IMR-90 (cell line): ENCODE measurements at regions not wholly inside any gene's neighbourhood (a gene's known extent, or its start where the extent isn't known, plus 50 kb on each side); places are given as distances from the start of the nearest gene placed in this dataset.

ENCODE experiments used
- ATAC-seq: fragments of 200-7000 bp; cut with Tn5 transposase; 2 replicates; pipeline ENCODE4 v1.9.1; 2020; ENCODE audit warnings: low read depth, mild to moderate bottlenecking, moderate library complexity
- BruUV-seq: library from RNA; stranded (reverse); fragments of 400-500 nt; replicated peaks from 2 replicates; lab custom pipeline; 2021; lab: Mats Ljungman, UMichigan
- CTCF ChIA-PET: fragments of 300-600 bp; formaldehyde crosslinking; extraction: SDS; loops from one replicate; lab custom pipeline; 2021; ENCODE audit warnings: antibody characterized with exemption; lab: Yijun Ruan, JAX
- POLR2A ChIA-PET: fragments of 300-600 bp; sonication (Branson Sonifier 250); formaldehyde crosslinking; loops from one replicate; lab custom pipeline; 2022; ENCODE audit warnings: antibody characterized with exemption; ENCODE audit not compliant: unreplicated experiment; lab: Charles Lee
- DNase-seq: peaks from one replicate; pipeline ENCODE4 v3.0.0; 2013
- H2AFZ ChIP-seq: replicated peaks from 2 replicates; pipeline ENCODE3; 2013; ENCODE audit warnings: low read length, mild to moderate bottlenecking; ENCODE audit not compliant: poor library complexity
- H2AK5ac ChIP-seq: 2 replicates; pipeline ENCODE4 v1.6.1; 2013; ENCODE audit warnings: low read depth, low read length, inconsistent platforms
- H2AK9ac ChIP-seq: replicated peaks from 2 replicates; pipeline ENCODE3; 2013; ENCODE audit warnings: mild to moderate bottlenecking, low read depth, low read length, moderate library complexity; ENCODE audit not compliant: poor library complexity
- H2BK120ac ChIP-seq: 2 replicates; pipeline ENCODE4 v1.6.1; 2013; ENCODE audit warnings: low read depth, low read length, inconsistent platforms
- H2BK15ac ChIP-seq: 3 replicates; pipeline ENCODE4 v1.6.1; 2013; ENCODE audit warnings: low read depth, low read length, inconsistent platforms
- H2BK20ac ChIP-seq: 2 replicates; pipeline ENCODE4 v1.6.1; 2013; ENCODE audit warnings: low read depth, mild to moderate bottlenecking, inconsistent platforms, low read length, moderate library complexity
- H2BK5ac ChIP-seq: 2 replicates; pipeline ENCODE4 v1.6.1; 2013; ENCODE audit warnings: mild to moderate bottlenecking, low read depth, low read length, inconsistent platforms; ENCODE audit not compliant: poor library complexity, severe bottlenecking
- H3K14ac ChIP-seq: replicated peaks from 2 replicates; pipeline ENCODE4 v1.6.1; 2013; ENCODE audit warnings: low read depth, low read length, inconsistent platforms
- H3K18ac ChIP-seq: 2 replicates; pipeline ENCODE4 v1.6.1; 2013; ENCODE audit warnings: low read depth, low read length, control low read depth
- H3K23ac ChIP-seq: 2 replicates; pipeline ENCODE4 v1.6.1; 2013; ENCODE audit warnings: low read depth, low read length, inconsistent platforms
- H3K27ac ChIP-seq: 2 replicates; pipeline ENCODE4 v1.5.1; 2013; ENCODE audit warnings: mild to moderate bottlenecking, control low read depth, low read length; ENCODE audit not compliant: insufficient read depth
- H3K27me3 ChIP-seq: 2 replicates; pipeline ENCODE4 v1.6.1; 2013; ENCODE audit warnings: low read length; ENCODE audit not compliant: control insufficient read depth, insufficient read depth
- H3K36me3 ChIP-seq: 2 replicates; pipeline ENCODE4 v1.6.1; 2013; ENCODE audit warnings: low read length, mixed read lengths; ENCODE audit not compliant: control insufficient read depth, insufficient read depth
- H3K4ac ChIP-seq: 2 replicates; pipeline ENCODE4 v1.6.1; 2013; ENCODE audit warnings: low read depth, low read length, inconsistent platforms
- H3K4me1 ChIP-seq: 2 replicates; pipeline ENCODE4 v1.6.1; 2013; ENCODE audit warnings: low read length, mixed read lengths; ENCODE audit not compliant: control insufficient read depth, insufficient read depth
- H3K4me2 ChIP-seq: 2 replicates; pipeline ENCODE4 v1.6.1; 2013; ENCODE audit warnings: low read depth, mild to moderate bottlenecking, control low read depth, low read length, moderate library complexity
- H3K4me3 ChIP-seq: 2 replicates; pipeline ENCODE4 v1.5.1; 2013; ENCODE audit warnings: low read depth, mild to moderate bottlenecking, control low read depth, low read length, moderate library complexity; ENCODE audit not compliant: insufficient read depth
- H3K56ac ChIP-seq: 2 replicates; pipeline ENCODE4 v1.6.1; 2013; ENCODE audit warnings: low read length, inconsistent platforms; ENCODE audit not compliant: insufficient read depth; ENCODE audit errors: extremely low read depth
- H3K79me1 ChIP-seq, 2 experiments: 2 replicates each; pipeline ENCODE4 v1.6.1; 2013; ENCODE audit warnings: low read length in 2 of 2, inconsistent platforms in 1 of 2, low read depth in 1 of 2
- H3K9ac ChIP-seq: 2 replicates; pipeline ENCODE4 v1.6.1; 2013; ENCODE audit warnings: low read depth, low read length, control low read depth
- H3K9me1 ChIP-seq: 2 replicates; pipeline ENCODE4 v1.6.1; 2013; ENCODE audit warnings: low read length, inconsistent platforms; ENCODE audit not compliant: insufficient read depth
- H3K9me3 ChIP-seq: 2 replicates; pipeline ENCODE4 v1.6.1; 2013; ENCODE audit warnings: low read length; ENCODE audit not compliant: control insufficient read depth, insufficient read depth
- H4K20me1 ChIP-seq: 2 replicates; pipeline ENCODE4 v1.6.1; 2013; ENCODE audit warnings: low read length, inconsistent platforms; ENCODE audit not compliant: insufficient read depth
- H4K5ac ChIP-seq: 2 replicates; pipeline ENCODE4 v1.6.1; 2013; ENCODE audit warnings: mild to moderate bottlenecking, low read depth, low read length, control low read depth
- H4K8ac ChIP-seq, 2 experiments: 2 replicates each; pipeline ENCODE4 v1.6.1; 2013; ENCODE audit warnings: low read depth in 2 of 2, low read length in 2 of 2, control low read depth in 1 of 2, inconsistent platforms in 1 of 2
- H4K91ac ChIP-seq: 2 replicates; pipeline ENCODE4 v1.6.1; 2013; ENCODE audit warnings: low read depth, low read length, inconsistent platforms; ENCODE audit not compliant: insufficient read depth
- CHD1 ChIP-seq: IDR thresholded peaks from 2 replicates; pipeline ENCODE4 v1.6.1; 2012; ENCODE audit warnings: low read depth, low read length, improper control_type of control experiment
- CTCF ChIP-seq: conservative IDR thresholded peaks from 2 replicates; pipeline ENCODE4 v1.5.1; 2012; ENCODE audit warnings: mild to moderate bottlenecking, low read depth, low read length, improper control_type of control experiment
- SMC3 ChIP-seq: fragments of 150-350 bp; IDR thresholded peaks from 2 replicates; pipeline ENCODE4 v1.6.1; 2016; ENCODE audit warnings: low read depth, mild to moderate bottlenecking, antibody characterized with exemption, low read length, moderate library complexity
- WGBS, 2 experiments: methylation state at CpG; one replicate each; pipeline versions ENCODE4 v1.1.5 to v1.1.7; 2013; ENCODE audit warnings: missing lambda C conversion rate in 2 of 2; ENCODE audit not compliant: insufficient read length in 1 of 2; ENCODE audit errors: extremely low coverage in 2 of 2; 5-methylcytosine and 5-hydroxymethylcytosine counted together
- dilution Hi-C: fragments of 300-500 bp; cut with HindIII; formaldehyde crosslinking; loops from one replicate; pipeline ENCODE4 v1.14.3; 2018; ENCODE audit warnings: low sequenced_read_pairs; ENCODE audit not compliant: unreplicated experiment
- in situ Hi-C: fragments of 300-500 bp; cut with MboI; formaldehyde crosslinking; loops from 3 replicates; pipeline ENCODE4 v1.14.3; 2019; ENCODE audit warnings: low sequenced_read_pairs, inconsistent platforms, mixed read lengths
- intact Hi-C: fragments of 100-400 bp; cut with micrococcal nuclease; formaldehyde crosslinking; loops from 2 replicates; pipeline ENCODE4 v1.10.0; 2022

DNA sequence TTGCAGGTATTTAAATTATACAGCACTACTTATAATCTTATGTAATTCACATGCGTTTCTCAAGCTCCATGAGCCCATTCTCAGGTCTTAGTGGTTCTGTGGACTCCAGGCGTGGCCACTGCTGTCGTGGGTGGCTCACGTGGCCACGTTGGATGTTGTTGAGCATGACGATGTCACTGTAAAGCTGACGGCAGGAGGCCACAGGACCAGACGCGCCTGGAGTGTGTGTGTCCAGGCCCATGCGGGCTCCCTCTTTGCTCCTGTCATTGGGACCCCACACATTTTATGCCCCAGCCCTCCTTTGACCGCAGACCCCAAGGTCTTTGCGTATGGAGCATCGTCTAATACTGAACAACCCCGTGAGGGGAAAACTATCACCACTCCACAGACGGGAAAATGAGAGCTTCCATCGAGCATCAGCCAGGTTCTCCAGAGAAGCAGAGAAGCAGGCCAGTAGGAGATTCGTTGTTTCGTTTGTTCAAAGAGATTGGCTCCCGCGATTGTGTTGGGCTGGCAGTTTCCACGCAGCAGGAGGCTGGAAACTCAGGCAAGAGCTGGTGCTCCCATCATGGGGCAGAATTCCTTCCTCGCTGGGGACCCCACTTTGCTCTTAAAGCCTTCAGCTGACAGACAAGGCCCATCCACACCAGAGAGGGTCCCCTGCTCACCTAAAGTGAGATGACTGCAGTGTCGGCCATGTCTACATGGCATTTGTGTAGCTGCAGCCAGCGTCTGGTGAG is 129.3 kb upstream of the SPACA7 start:
- POLR2A ChIA-PET = no interaction called here
- Histone ChIP-seq H4K8ac (no peak overlapping the region), H3K79me1 (no peaks in the 10 kb centered on the region), H3K14ac (no peak overlapping the region), H4K91ac (no peak overlapping the region), H3K9ac (no peak overlapping the region), H3K4me1 (no peaks in the 10 kb centered on the region), H3K23ac (no peak overlapping the region), H2AK9ac (no peak overlapping the region), H4K5ac (no peak overlapping the region), H3K18ac (no peak overlapping the region), H3K4me2 (no peak overlapping the region), H3K27ac (no peak overlapping the region), H2AFZ (no peak overlapping the region), H3K56ac (no peak overlapping the region), H3K4ac (no peak overlapping the region), H4K20me1 (no peaks in the 10 kb centered on the region), H3K4me3 (no peak overlapping the region), H2BK120ac (no peak overlapping the region), H3K36me3 (no peaks in the 10 kb centered on the region), H2BK15ac (no peak overlapping the region), H3K9me3 (peaks cover 69% of the 10 kb centered on the region), H3K27me3 (no peaks in the 10 kb centered on the region), H2BK20ac (no peak overlapping the region), H3K9me1 (no peaks in the 10 kb centered on the region), H2BK5ac (no peak overlapping the region), H2AK5ac (no peak overlapping the region)
- no TSS peak for BruUV-seq
- DNase-seq (no peak), ATAC-seq (no peak)
- WGBS, 2 experiments = 74% methylated on average over 12 of the region's 24 CpGs; no CpG with 5 or more reads in 1 of the 2 experiments
- dilution Hi-C loops = no loop called here
- intact Hi-C loops = no loop called here
- CTCF ChIA-PET = no interaction called here
- in situ Hi-C loops = no loop called here
- no peak for TF ChIP-seq SMC3
- no peak for TF ChIP-seq CTCF
- no peak for TF ChIP-seq CHD1
